HG03439 (cell line): ENCODE measurements at regions not wholly inside any gene's neighbourhood (a gene's known extent, or its start where the extent isn't known, plus 50 kb on each side); places are given as distances from the start of the nearest gene placed in this dataset.

Experiments used
- ATAC-seq: cut with Tn5 transposase; IDR thresholded peaks from one replicate; pipeline ENCODE4 v1.9.1; 2021; ENCODE audit warnings: mild to moderate bottlenecking, moderate library complexity; ENCODE audit not compliant: unreplicated experiment

- no peak for ATAC-seq
Measured at GRCh38 chr18:46343456-46343855, 239.3 kb downstream of the HAUS1 start.

GRCh38 chr18:46343931-46344372, 239.8 kb downstream of the HAUS1 start:
- peak; percentile 76 for ATAC-seq

- ATAC-seq = no peak
Measured at GRCh38 chr18:46344416-46345180, 240.4 kb downstream of the HAUS1 start.

GRCh38 chr18:46345181-46345465, 240.9 kb downstream of the HAUS1 start:
- ATAC-seq = no peak

GRCh38 chr18:46346213-46346612, 242.0 kb downstream of the HAUS1 start:
- no peak for ATAC-seq

DNA sequence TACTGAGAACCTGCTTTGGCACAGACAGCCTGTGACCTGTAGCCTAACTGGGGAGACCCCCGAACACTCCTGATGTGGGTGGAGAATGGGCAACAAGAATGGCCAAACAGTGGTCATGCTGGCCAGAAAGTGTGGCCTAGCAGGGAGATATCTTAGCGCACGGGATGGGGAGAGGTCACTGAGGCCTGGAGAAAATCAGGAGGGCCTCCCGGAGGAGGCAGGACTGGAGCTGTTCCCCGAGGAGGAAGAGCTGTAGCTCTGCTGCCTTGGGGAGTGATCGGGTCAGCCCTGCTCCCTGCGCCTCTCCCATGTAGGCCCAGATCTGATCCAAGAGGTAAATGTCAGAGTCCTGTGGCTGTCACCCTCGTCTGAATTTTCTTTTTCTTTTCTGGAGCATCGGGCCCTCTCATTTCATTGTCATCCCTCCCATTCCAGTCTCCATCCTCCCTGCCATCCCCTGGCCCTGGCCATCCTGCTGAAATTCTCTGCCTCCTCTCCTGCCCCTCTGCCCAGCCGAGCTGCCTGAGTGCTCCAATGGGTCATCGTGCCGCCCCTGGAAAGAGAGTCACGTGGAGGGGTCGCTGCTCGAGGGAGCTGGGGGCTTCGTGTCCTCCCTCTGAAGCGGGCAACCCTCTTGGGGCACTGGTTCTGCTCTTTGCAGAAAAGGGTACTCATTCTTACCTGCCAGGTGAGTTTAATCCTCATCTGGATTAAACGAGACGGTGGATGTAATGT, 242.9 kb downstream of the HAUS1 start:
- no peak for ATAC-seq

GRCh38 chr18:46350598-46351159, 246.5 kb downstream of the HAUS1 start:
- no peak for ATAC-seq

- ATAC-seq = no peak
Measured at GRCh38 chr18:46352520-46353250, 248.5 kb downstream of the HAUS1 start.

- ATAC-seq = no peak
Measured at GRCh38 chr18:46353460-46353859, 249.3 kb downstream of the HAUS1 start.

DNA sequence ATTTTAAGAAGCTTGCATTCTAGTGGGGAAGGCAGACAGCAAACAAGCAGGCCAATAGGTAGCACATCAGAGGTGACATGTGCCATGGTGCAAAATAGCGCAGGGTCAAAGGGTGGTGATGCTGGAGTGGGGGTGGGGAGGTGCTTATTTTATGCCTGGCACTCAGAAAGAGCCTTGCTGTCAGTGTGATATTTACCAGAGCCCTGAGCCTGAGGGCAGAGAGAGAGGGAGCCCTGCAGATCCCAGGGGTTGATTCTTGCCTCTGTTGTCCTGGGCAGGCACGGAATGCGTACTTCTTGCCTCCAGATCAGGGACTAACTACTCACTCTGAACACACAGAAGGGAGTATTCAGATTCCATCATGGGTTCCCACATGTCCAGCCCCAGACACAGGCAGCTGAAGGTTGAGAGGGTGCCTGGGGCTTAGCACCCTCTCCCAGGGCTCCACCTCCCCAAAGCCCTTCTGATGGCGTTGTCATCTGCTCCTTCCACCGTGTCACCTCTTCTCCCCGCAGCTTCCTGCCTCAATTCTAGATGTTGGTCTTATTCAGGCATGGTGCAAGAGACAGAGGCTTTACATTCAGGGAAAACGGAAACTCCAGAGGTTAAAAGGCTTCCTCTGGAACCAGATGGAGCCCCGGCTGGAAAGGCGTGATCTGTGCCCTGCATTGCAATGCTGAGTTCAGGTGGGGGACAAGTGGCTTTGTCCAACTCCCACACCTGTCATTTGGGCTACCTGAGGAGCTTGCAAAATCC, 252.3 kb downstream of the HAUS1 start:
- ATAC-seq = no peak

DNA sequence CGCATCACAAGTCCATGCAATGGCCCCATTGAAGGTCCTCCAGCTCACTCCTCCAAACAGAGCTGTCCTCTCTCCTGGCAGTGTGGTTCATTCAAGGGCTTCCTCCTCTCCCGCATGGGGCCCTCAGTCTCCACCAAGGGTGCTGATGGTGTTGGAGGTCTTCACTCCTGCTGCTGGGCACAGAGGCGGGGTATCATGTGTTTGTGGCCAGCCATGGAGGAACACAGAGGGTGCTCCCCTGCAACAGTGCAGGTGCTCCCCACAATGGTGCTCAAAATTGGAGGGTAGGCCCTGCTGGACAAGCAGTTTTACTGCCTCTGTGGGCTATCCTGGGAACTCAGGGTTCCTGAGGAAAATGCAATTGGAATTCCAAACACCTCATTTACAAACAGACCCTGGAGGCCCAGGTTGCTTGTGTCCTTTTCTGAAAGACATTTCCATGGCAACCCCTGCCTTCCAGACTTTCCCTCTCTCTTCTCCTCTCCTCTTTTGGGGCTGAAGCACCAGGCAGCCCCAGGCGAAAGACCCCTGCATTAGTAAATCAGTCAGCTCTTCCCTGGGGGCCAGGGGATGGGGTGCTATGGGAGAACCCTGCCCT, 256.0 kb downstream of the HAUS1 start:
- ATAC-seq = no peak

- no peak for ATAC-seq
Measured at GRCh38 chr18:46360866-46361265, 256.7 kb downstream of the HAUS1 start.

DNA sequence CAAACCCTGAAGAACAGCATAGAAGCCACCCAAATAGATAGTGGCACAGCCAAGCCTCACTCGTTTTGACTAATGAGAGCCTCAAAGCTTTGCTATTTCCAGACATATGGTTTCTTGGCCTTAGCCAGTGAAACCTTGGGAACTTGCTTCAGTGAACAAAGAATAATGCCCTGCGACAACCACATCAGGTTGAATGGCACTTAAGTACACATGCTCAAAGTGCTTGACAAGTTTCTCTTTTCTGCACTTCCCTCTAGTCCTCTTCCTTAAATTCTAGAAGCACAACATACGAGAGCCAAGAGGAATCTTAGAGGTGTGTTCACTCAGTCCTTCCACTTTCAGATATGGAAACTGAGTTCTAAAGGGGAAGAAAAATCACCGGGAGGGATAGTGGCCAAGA, 258.3 kb downstream of the HAUS1 start:
- no peak for ATAC-seq

- ATAC-seq = no peak
Measured at GRCh38 chr18:46364048-46364447, 259.9 kb downstream of the HAUS1 start.

DNA sequence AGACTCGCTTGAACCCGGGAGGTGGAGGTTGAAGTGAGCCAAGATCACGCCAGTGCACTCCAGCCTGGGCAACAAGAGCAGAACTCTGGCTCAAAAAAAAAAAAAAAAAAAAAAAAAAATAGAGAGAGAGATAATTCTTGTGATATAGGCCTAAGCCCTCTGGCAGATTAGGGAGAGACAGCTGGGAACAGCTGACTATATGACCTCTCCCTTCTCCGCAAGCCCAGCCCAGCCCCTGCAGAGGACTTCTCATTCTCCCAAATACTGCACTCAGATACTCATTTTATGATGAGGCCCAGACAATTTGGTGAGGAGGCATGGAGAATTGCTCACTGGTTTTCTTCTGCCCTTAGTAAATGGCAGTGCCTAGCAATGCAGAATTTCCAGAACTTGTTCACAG, 262.0 kb downstream of the HAUS1 start:
- no peak for ATAC-seq

- no peak for ATAC-seq
Measured at GRCh38 chr18:46366751-46367376, 262.7 kb downstream of the HAUS1 start.

DNA sequence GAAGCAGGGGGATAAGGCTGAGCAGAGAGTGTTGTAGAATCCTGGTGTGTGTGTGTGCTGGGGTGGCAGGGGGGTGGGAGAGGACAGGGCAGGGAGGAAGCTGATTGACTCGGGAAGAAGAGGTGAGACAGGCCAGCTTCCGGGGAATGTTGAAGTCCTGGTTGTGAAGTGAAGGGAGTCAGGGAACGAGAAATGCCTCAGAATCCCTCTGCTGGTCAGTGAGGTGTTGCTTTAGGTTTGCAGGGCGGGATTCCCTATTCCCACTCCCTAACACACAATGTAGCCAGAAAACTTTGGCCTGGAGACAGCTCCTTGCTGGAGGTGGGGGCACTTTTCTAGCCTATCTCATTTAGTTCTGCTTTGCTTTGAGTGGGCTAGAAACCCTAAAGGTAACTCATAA, 265.1 kb downstream of the HAUS1 start:
- no peak for ATAC-seq

DNA sequence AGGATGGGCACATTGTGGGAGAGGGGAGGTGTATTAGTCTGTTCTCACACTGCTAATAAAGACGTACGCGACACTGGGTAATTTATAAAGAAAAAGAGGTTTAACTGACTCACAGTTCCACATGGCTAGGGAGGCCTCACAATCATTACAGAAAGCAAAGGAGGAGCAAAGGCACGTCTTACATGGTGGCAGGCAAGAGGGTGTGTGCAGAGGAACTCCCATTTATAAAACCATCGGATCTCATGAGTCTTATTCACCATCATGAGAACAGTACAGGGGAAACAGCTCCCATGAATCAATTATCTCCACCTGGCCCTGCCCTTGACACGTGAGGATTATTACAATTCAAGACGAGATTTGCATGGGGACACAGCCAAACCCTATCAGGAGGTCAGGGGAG, 266.7 kb downstream of the HAUS1 start:
- ATAC-seq = no peak

DNA sequence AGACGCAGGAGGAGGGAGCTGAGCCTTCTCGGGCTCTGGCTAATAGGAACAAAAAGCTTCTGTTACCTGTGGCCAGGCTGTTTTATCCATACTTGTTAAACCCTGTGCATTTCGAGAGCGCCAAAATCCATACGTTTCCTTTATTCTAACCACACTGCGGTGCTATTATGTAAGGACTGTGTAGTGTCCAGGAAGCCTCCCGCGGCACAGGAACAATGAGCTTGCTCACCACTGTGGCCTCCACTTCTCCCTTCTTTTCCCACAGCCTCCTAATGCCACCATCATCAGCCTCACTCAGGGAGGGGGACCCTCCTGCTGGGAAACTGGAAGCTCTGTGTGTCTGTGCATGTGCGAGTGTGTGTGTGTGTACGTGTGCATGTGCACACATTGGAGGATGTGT, 268.5 kb downstream of the HAUS1 start:
- no peak for ATAC-seq

DNA sequence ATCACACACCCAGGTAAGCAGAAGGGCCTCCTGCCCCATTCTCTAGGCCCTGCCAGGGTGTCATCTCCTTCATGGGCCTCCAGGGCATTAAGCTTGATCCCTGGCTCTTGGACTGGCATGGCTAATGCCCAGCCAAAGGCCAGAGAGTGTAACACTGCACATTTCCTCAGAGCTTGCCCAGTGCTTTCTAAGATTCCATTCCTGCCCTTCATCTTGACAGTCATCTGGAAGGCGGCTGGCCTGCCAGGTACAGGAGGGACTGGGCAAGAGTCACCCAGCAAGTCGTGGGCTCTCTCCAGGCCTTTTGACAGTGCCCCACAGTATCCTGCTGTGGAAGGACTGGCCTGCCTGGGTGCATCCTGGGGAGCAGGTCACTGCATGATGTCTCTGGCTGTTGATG, 268.9 kb downstream of the HAUS1 start:
- no peak for ATAC-seq
